ENCODE measurements at regions not wholly inside any gene's neighbourhood (a gene's known extent, or its start where the extent isn't known, plus 50 kb on each side); places are given as distances from the start of the nearest gene placed in this dataset.
A peak's percentile ranks its signal among the peaks of the same experiment; 100 is the strongest.

DNA sequence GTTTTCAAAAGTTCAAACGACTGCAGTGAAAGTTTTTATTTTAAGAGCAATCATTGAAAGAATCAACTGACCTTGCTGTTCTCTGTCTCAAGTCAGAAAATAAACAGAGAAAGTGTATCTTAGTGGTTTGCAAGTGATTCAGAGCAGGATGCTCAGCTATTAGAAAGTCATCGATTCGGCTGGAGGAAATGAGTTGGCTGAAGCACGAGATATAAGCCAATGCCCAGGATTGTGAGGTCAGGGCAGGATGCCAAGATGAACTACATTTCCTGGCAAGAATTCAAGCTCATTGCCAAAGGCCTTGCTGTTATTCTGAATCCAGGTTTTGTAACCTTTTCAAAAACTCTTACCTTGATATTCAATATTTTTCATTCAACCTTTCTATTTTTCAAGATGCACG, 541.4 kb upstream of the BOD1L1 start:
- no peaks in the 10 kb centered on the region for H3K27me3 ChIP-seq (ENCODE audit: insufficient read depth)
- H3K4me3 ChIP-seq (ENCODE audit: low read depth in 2 of 2, low read length in 1 of 2), result no peak overlapping the region
- H3K9me3 ChIP-seq, result no peaks in the 10 kb centered on the region
- H3K9ac ChIP-seq, result peak overlapping the region; percentile 32; the same call in 1 of the 2 replicates
- DNase-seq, result peak; percentile 23
- CTCF ChIA-PET, result no interaction called here
- H3K4me2 ChIP-seq, result peak overlapping the region; percentile 18
- peaks cover 6 to 25% of the 10 kb centered on the region in 2 experiments for H3K4me1 ChIP-seq (ENCODE audit: control insufficient read depth in 1 of 2, insufficient read depth in 2 of 2, low read depth in 1 of 2, low read length in 1 of 2)
- POLR2A ChIA-PET, result no interaction called here
- H2AFZ ChIP-seq (ENCODE audit: low read depth), result no peak overlapping the region
- 7% methylated on average over 5 of the region's 5 CpGs for WGBS (ENCODE audit: low lambda C conversion rate)
- no peaks in the 10 kb centered on the region for H4K20me1 ChIP-seq (ENCODE audit: insufficient read depth)
- TF ChIP-seq TEAD4 (IDR thresholded peaks at IDR 0.05; ENCODE audit: borderline replicate concordance, insufficient read depth), result peak; percentile 61; the same call in 1 of the 2 replicates
- peak in 1 of 2 experiments; percentile 91; a peak in 2 of 4 replicates for TF ChIP-seq EP300 (IDR thresholded peaks at IDR 0.05; ENCODE audit: borderline replicate concordance in 1 of 2, low read depth in 1 of 2, low read length in 1 of 2)
- peak; percentile 83; the same call in 1 of the 2 replicates for TF ChIP-seq FOSL2 (IDR thresholded peaks at IDR 0.05; ENCODE audit: borderline replicate concordance, low read depth)
- TF ChIP-seq JUND (IDR thresholded peaks at IDR 0.05), result peak; percentile 84
- TF ChIP-seq MEF2A (IDR thresholded peaks at IDR 0.05; ENCODE audit: borderline replicate concordance, low read depth), result peak; percentile 32; the same call in 1 of the 2 replicates
- TF ChIP-seq, protein P1, sequence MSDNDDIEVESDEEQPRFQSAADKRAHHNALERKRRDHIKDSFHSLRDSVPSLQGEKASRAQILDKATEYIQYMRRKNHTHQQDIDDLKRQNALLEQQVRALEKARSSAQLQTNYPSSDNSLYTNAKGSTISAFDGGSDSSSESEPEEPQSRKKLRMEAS (IDR thresholded peaks at IDR 0.05; ENCODE audit: low read depth), result peak; percentile 68
- TF ChIP-seq TAF1 (IDR thresholded peaks at IDR 0.05; ENCODE audit: borderline replicate concordance, low read depth, low read length), result no peak
- TF ChIP-seq ELF1 (IDR thresholded peaks at IDR 0.05), result no peak
- TF ChIP-seq, protein P2, sequence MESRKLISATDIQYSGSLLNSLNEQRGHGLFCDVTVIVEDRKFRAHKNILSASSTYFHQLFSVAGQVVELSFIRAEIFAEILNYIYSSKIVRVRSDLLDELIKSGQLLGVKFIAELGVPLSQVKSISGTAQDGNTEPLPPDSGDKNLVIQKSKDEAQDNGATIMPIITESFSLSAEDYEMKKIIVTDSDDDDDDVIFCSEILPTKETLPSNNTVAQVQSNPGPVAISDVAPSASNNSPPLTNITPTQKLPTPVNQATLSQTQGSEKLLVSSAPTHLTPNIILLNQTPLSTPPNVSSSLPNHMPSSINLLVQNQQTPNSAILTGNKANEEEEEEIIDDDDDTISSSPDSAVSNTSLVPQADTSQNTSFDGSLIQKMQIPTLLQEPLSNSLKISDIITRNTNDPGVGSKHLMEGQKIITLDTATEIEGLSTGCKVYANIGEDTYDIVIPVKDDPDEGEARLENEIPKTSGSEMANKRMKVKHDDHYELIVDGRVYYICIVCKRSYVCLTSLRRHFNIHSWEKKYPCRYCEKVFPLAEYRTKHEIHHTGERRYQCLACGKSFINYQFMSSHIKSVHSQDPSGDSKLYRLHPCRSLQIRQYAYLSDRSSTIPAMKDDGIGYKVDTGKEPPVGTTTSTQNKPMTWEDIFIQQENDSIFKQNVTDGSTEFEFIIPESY (IDR thresholded peaks at IDR 0.05; ENCODE audit: borderline replicate concordance, low read depth), result peak; percentile 55; the same call in 1 of the 2 replicates
- TF ChIP-seq, protein P3, sequence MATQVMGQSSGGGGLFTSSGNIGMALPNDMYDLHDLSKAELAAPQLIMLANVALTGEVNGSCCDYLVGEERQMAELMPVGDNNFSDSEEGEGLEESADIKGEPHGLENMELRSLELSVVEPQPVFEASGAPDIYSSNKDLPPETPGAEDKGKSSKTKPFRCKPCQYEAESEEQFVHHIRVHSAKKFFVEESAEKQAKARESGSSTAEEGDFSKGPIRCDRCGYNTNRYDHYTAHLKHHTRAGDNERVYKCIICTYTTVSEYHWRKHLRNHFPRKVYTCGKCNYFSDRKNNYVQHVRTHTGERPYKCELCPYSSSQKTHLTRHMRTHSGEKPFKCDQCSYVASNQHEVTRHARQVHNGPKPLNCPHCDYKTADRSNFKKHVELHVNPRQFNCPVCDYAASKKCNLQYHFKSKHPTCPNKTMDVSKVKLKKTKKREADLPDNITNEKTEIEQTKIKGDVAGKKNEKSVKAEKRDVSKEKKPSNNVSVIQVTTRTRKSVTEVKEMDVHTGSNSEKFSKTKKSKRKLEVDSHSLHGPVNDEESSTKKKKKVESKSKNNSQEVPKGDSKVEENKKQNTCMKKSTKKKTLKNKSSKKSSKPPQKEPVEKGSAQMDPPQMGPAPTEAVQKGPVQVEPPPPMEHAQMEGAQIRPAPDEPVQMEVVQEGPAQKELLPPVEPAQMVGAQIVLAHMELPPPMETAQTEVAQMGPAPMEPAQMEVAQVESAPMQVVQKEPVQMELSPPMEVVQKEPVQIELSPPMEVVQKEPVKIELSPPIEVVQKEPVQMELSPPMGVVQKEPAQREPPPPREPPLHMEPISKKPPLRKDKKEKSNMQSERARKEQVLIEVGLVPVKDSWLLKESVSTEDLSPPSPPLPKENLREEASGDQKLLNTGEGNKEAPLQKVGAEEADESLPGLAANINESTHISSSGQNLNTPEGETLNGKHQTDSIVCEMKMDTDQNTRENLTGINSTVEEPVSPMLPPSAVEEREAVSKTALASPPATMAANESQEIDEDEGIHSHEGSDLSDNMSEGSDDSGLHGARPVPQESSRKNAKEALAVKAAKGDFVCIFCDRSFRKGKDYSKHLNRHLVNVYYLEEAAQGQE (IDR thresholded peaks at IDR 0.05; ENCODE audit: low read depth, low read length), result no peak
- TF ChIP-seq SMC3 (IDR thresholded peaks at IDR 0.05; ENCODE audit: low read depth, low read length), result no peak
- TF ChIP-seq, protein P4, sequence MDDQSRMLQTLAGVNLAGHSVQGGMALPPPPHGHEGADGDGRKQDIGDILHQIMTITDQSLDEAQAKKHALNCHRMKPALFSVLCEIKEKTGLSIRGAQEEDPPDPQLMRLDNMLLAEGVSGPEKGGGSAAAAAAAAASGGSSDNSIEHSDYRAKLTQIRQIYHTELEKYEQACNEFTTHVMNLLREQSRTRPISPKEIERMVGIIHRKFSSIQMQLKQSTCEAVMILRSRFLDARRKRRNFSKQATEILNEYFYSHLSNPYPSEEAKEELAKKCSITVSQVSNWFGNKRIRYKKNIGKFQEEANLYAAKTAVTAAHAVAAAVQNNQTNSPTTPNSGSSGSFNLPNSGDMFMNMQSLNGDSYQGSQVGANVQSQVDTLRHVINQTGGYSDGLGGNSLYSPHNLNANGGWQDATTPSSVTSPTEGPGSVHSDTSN (IDR thresholded peaks at IDR 0.05), result peak; percentile 60
- no peak for TF ChIP-seq RCOR1 (IDR thresholded peaks at IDR 0.05; ENCODE audit: low read length)
- peak; percentile 73 for TF ChIP-seq RXRA (IDR thresholded peaks at IDR 0.05; ENCODE audit: borderline replicate concordance, low read depth)
- peak; percentile 91 for TF ChIP-seq TCF12 (IDR thresholded peaks at IDR 0.05)
- peak; percentile 62; the same call in 1 of the 2 replicates for TF ChIP-seq POLR2AphosphoS5 (IDR thresholded peaks at IDR 0.05; ENCODE audit: low read depth, low read length)
- TF ChIP-seq FOXM1 (IDR thresholded peaks at IDR 0.05; ENCODE audit: low read depth), result no peak
- no peak for TF ChIP-seq MXI1 (IDR thresholded peaks at IDR 0.05; ENCODE audit: low read depth, low read length)
- TF ChIP-seq NFIC (IDR thresholded peaks at IDR 0.05; ENCODE audit: borderline replicate concordance), result peak; percentile 98
- no peak for TF ChIP-seq YY1 (IDR thresholded peaks at IDR 0.05; ENCODE audit: low read depth)
- TF ChIP-seq EZH2phosphoT487 (IDR thresholded peaks at IDR 0.05; ENCODE audit: borderline replicate concordance, low read depth), result no peak
- no peak for TF ChIP-seq GABPA (IDR thresholded peaks at IDR 0.05; ENCODE audit: low read depth)
- TF ChIP-seq CHD2 (IDR thresholded peaks at IDR 0.05; ENCODE audit: low read length, partially characterized antibody), result no peak
- no peaks in the 10 kb centered on the region for H3K9me2 ChIP-seq
- no peaks in the 10 kb centered on the region for H3K79me2 ChIP-seq (ENCODE audit: insufficient read depth)
- H3F3A ChIP-seq (replicated peaks; ENCODE audit: insufficient read depth), result peaks cover 24% of the 10 kb centered on the region
- H3K27ac ChIP-seq (ENCODE audit: low read depth in 2 of 2, low read length in 1 of 2), result peak overlapping the region; percentile 28 to 84; a peak in 3 of 4 replicates
- H3K36me3 ChIP-seq (replicated peaks in 1 of 2; ENCODE audit: control insufficient read depth in 1 of 2, insufficient read depth in 2 of 2, low read length in 1 of 2), result no peaks in the 10 kb centered on the region

All from SK-N-SH (cell line).